A549 (cell line): ENCODE measurements at regions not wholly inside any gene's neighbourhood (a gene's known extent, or its start where the extent isn't known, plus 50 kb on each side); places are given as distances from the start of the nearest gene placed in this dataset.

ENCODE experiments used
- ATAC-seq, 2 experiments: fragments of 200-7000 bp in 1 of 2; fragments of >200 bp in 1 of 2; cut with Nextera tagmentation in 1 of 2; cut with Tn5 transposase in 1 of 2; 3 replicates each; pipeline versions ENCODE4 v1.8.0 to v1.9.1; 2018 to 2020; ENCODE audit warnings: mild to moderate bottlenecking in 1 of 2, moderate library complexity in 1 of 2
- CTCF ChIA-PET: fragments of 300-600 bp; sonication (Branson Sonifier 250); formaldehyde crosslinking; extraction: SDS; loops from one replicate; lab custom pipeline; 2021; ENCODE audit warnings: antibody characterized with exemption, inconsistent platforms; lab: Yijun Ruan, JAX
- POLR2A ChIA-PET: fragments of 350-600 bp; formaldehyde crosslinking; extraction: SDS; loops from one replicate; lab custom pipeline; 2021; ENCODE audit warnings: antibody characterized with exemption, inconsistent platforms; lab: Yijun Ruan, JAX
- DNase-seq, 2 experiments: peaks; one replicate each; pipeline versions ENCODE4 v3.0.0 to v3.0.0-alpha.2; 2011 to 2016; ENCODE audit warnings: low read depth in 1 of 2, low spot score in 1 of 2
- FAIRE-seq: peaks from 2 replicates; lab custom pipeline; 2011; peaks lifted over from hg19 to GRCh38; lab: Jason Lieb, UNC
- H3K27ac ChIP-seq, 2 experiments: fragments of >200 bp; sonication (Bioruptor Twin); formaldehyde crosslinking; 3 replicates each; pipeline ENCODE4 v1.5.1; 2016 to 2017
- H3K4me1 ChIP-seq: fragments of >200 bp; sonication (Bioruptor Twin); formaldehyde crosslinking; 3 replicates; pipeline ENCODE4 v1.6.1; 2016
- H3K4me2 ChIP-seq: fragments of >200 bp; sonication (Bioruptor Twin); formaldehyde crosslinking; 3 replicates; pipeline ENCODE4 v1.6.1; 2016
- H3K4me3 ChIP-seq: fragments of >200 bp; sonication (Bioruptor Twin); formaldehyde crosslinking; 3 replicates; pipeline ENCODE4 v1.5.1; 2016
- H3K9me3 ChIP-seq: fragments of >200 bp; sonication (Bioruptor Twin); formaldehyde crosslinking; 3 replicates; pipeline ENCODE4 v1.6.1; 2016
- CBX2 ChIP-seq: fragments of 200-600 bp; sonication (generic); IDR thresholded peaks from 2 replicates; pipeline ENCODE4 v1.6.1; 2016; ENCODE audit warnings: low read depth, mild to moderate bottlenecking, borderline replicate concordance
- CEBPB ChIP-seq, 2 experiments: fragments of >200 bp in 1 of 2; sonication (Bioruptor Twin) in 1 of 2; formaldehyde crosslinking in 1 of 2; IDR thresholded peaks; 2 replicates each; pipeline ENCODE4 v1.6.1; 2012 to 2016
- CHD2 ChIP-seq: fragments of 150-350 bp; IDR thresholded peaks from 2 replicates; pipeline ENCODE4 v1.6.1; 2014; ENCODE audit warnings: low read length; ENCODE audit not compliant: partially characterized antibody
- E2F6 ChIP-seq: IDR thresholded peaks from 2 replicates; pipeline ENCODE4 v1.6.1; 2012; ENCODE audit warnings: low read depth, borderline replicate concordance
- EHF ChIP-seq: fragments of 250-450 bp; sonication (Bioruptor Pico); IDR thresholded peaks from 2 replicates; pipeline ENCODE4 v1.5.0; 2020; ENCODE audit warnings: mild to moderate bottlenecking
- EHMT2 ChIP-seq: fragments of 200-600 bp; sonication (generic); IDR thresholded peaks from 2 replicates; pipeline ENCODE4 v1.6.1; 2016; ENCODE audit warnings: antibody characterized with exemption, low read depth, mild to moderate bottlenecking, moderate library complexity
- EP300 ChIP-seq, 2 experiments: fragments of >200 bp; sonication (Bioruptor Twin); formaldehyde crosslinking; IDR thresholded peaks; 2 replicates in 1 of 2; 3 replicates in 1 of 2; pipeline ENCODE4 v1.6.1; 2016 to 2017
- FOSB ChIP-seq: fragments of 250-450 bp; sonication (Bioruptor Pico); IDR thresholded peaks from 2 replicates; pipeline ENCODE4 v1.5.0; 2020; ENCODE audit warnings: mild to moderate bottlenecking, moderate library complexity
- FOSL2 ChIP-seq, 2 experiments: fragments of 450-650 bp in 1 of 2; fragments of >200 bp in 1 of 2; sonication (Bioruptor Twin) in 1 of 2; formaldehyde crosslinking; IDR thresholded peaks; 2 replicates each; pipeline versions ENCODE4 v1.5.0 to v1.6.1; 2016 to 2020; ENCODE audit warnings: mild to moderate bottlenecking in 1 of 2, moderate library complexity in 1 of 2
- FOXS1 ChIP-seq: fragments of 250-450 bp; sonication (Bioruptor Pico); IDR thresholded peaks from 2 replicates; pipeline ENCODE4 v1.5.0; 2020; ENCODE audit warnings: mild to moderate bottlenecking, moderate library complexity
- GATA3 ChIP-seq: IDR thresholded peaks from 2 replicates; pipeline ENCODE4 v1.6.1; 2012; ENCODE audit warnings: borderline replicate concordance
- HDAC2 ChIP-seq: fragments of 200-600 bp; sonication (generic); IDR thresholded peaks from 2 replicates; pipeline ENCODE4 v1.6.1; 2016
- HMGXB4 ChIP-seq: fragments of 250-450 bp; sonication (Bioruptor Pico); IDR thresholded peaks from 2 replicates; pipeline ENCODE4 v1.5.0; 2021; ENCODE audit warnings: mild to moderate bottlenecking, moderate library complexity, borderline replicate concordance
- HOXA7 ChIP-seq: fragments of 250-450 bp; sonication (Bioruptor Pico); IDR thresholded peaks from 2 replicates; pipeline ENCODE4 v1.5.0; 2020; ENCODE audit warnings: mild to moderate bottlenecking, moderate library complexity
- JUNB ChIP-seq: fragments of >200 bp; sonication (Bioruptor Twin); formaldehyde crosslinking; IDR thresholded peaks from 2 replicates; pipeline ENCODE4 v1.6.1; 2016
- KDM1A ChIP-seq: fragments of 200-600 bp; sonication (generic); IDR thresholded peaks from 2 replicates; pipeline ENCODE4 v1.6.1; 2016; ENCODE audit warnings: low read depth, mild to moderate bottlenecking
- KDM5A ChIP-seq: fragments of 200-600 bp; sonication (generic); IDR thresholded peaks from 2 replicates; pipeline ENCODE4 v1.6.1; 2016; ENCODE audit warnings: antibody characterized with exemption, mild to moderate bottlenecking
- MAZ ChIP-seq: fragments of 150-350 bp; IDR thresholded peaks from 2 replicates; pipeline ENCODE4 v1.6.1; 2014; ENCODE audit warnings: antibody characterized with exemption, low read depth, low read length, borderline replicate concordance
- MYC ChIP-seq: IDR thresholded peaks from 2 replicates; pipeline ENCODE4 v1.6.1; 2012; ENCODE audit warnings: mild to moderate bottlenecking, inconsistent platforms, low read length, improper control_type of control experiment, borderline replicate concordance
- NFE2L2 ChIP-seq: fragments of 150-350 bp; conservative IDR thresholded peaks from 2 replicates; pipeline ENCODE4 v1.6.1; 2014; ENCODE audit warnings: low read length
- NPAS2 ChIP-seq: fragments of 250-450 bp; sonication (Bioruptor Pico); IDR thresholded peaks from 2 replicates; pipeline ENCODE4 v1.8.0; 2022; ENCODE audit warnings: mild to moderate bottlenecking, moderate library complexity, borderline replicate concordance
- PHF8 ChIP-seq: fragments of 200-600 bp; sonication (generic); IDR thresholded peaks from 2 replicates; pipeline ENCODE4 v1.6.1; 2016; ENCODE audit warnings: low read depth, mild to moderate bottlenecking, antibody characterized with exemption, moderate library complexity, borderline replicate concordance
- POLR2AphosphoS2 ChIP-seq: conservative IDR thresholded peaks from 2 replicates; pipeline ENCODE4 v1.6.1; 2012; ENCODE audit warnings: low read length, improper control_type of control experiment, inconsistent platforms
- RAD21 ChIP-seq, 2 experiments: fragments of >200 bp in 1 of 2; sonication (Bioruptor Twin) in 1 of 2; formaldehyde crosslinking in 1 of 2; IDR thresholded peaks in 1 of 2; conservative IDR thresholded peaks in 1 of 2; 2 replicates in 1 of 2; 3 replicates in 1 of 2; pipeline ENCODE4 v1.6.1; 2012 to 2018; ENCODE audit warnings: inconsistent platforms in 1 of 2
- RCOR1 ChIP-seq: fragments of 150-350 bp; IDR thresholded peaks from 2 replicates; pipeline ENCODE4 v1.6.1; 2014; ENCODE audit warnings: antibody characterized with exemption, low read length, low read depth
- RNF2 ChIP-seq: fragments of 200-600 bp; sonication (generic); IDR thresholded peaks from 2 replicates; pipeline ENCODE4 v1.6.1; 2016; ENCODE audit warnings: low read depth, mild to moderate bottlenecking, antibody characterized with exemption, moderate library complexity, borderline replicate concordance
- SMC3 ChIP-seq: fragments of >200 bp; sonication (Bioruptor Twin); formaldehyde crosslinking; IDR thresholded peaks from 3 replicates; pipeline ENCODE4 v1.6.1; 2018; ENCODE audit warnings: inconsistent platforms
- SREBF2 ChIP-seq: fragments of 450-650 bp; IDR thresholded peaks from 2 replicates; pipeline ENCODE4 v1.6.1; 2014; ENCODE audit warnings: mild to moderate bottlenecking, moderate library complexity
- USF2 ChIP-seq: fragments of 450-650 bp; IDR thresholded peaks from 2 replicates; pipeline ENCODE4 v1.6.1; 2014; ENCODE audit warnings: antibody characterized with exemption
- ZC3H11A ChIP-seq: fragments of 450-650 bp; IDR thresholded peaks from 2 replicates; pipeline ENCODE4 v1.6.1; 2014; ENCODE audit warnings: antibody characterized with exemption, mild to moderate bottlenecking
- ZFP36 ChIP-seq: fragments of 450-650 bp; IDR thresholded peaks from 2 replicates; pipeline ENCODE4 v1.6.1; 2014; ENCODE audit warnings: borderline replicate concordance; ENCODE audit not compliant: partially characterized antibody
- ZNF302 ChIP-seq: fragments of 250-450 bp; sonication (Bioruptor Pico); IDR thresholded peaks from 2 replicates; pipeline ENCODE4 v1.9.0; 2021; ENCODE audit warnings: inconsistent platforms, mild to moderate bottlenecking, moderate library complexity
- ZSCAN20 ChIP-seq: fragments of 250-450 bp; sonication (Bioruptor Pico); IDR thresholded peaks from 2 replicates; pipeline ENCODE4 v1.8.0; 2022; ENCODE audit warnings: mild to moderate bottlenecking, moderate library complexity
- WGBS: methylation state at CpG from one replicate; pipeline ENCODE4 v1.1.6; 2017; ENCODE audit errors: missing lambda C conversion rate; 5-methylcytosine and 5-hydroxymethylcytosine counted together
- TF ChIP-seq, protein P1 (sequence below): IDR thresholded peaks from 2 replicates; pipeline ENCODE4 v1.6.1; 2012
- TF ChIP-seq, protein P2 (sequence below): fragments of >200 bp; sonication (Bioruptor Twin); formaldehyde crosslinking; IDR thresholded peaks from 3 replicates; pipeline ENCODE4 v1.6.1; 2016

GRCh38 chr13:109383683-109384082 is 402.7 kb downstream of the IRS2 start:
- ATAC-seq (no peak), FAIRE-seq (no peak), DNase-seq (no peak)
- WGBS, result 44% methylated on average over 1 of the region's 1 CpG
- no peak overlapping the region for H3K27ac ChIP-seq
- H3K4me3 ChIP-seq, result no peak overlapping the region
- no peak for TF ChIP-seq KDM5A
- TF ChIP-seq CHD2, result no peak
- TF ChIP-seq NFE2L2, result no peak
- TF ChIP-seq MYC, result no peak
- no peak for TF ChIP-seq EHMT2
- TF ChIP-seq ZC3H11A, result no peak
- TF ChIP-seq PHF8, result no peak
- no peak for TF ChIP-seq MAZ
- TF ChIP-seq, protein P1, sequence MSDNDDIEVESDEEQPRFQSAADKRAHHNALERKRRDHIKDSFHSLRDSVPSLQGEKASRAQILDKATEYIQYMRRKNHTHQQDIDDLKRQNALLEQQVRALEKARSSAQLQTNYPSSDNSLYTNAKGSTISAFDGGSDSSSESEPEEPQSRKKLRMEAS, result no peak
- TF ChIP-seq RCOR1, result no peak
- no peak for TF ChIP-seq RAD21 (conservative IDR thresholded peaks at IDR 0.05 in 1 of 2, IDR thresholded peaks at IDR 0.05 in 1 of 2)
- no peak for TF ChIP-seq ZSCAN20
- TF ChIP-seq SMC3, result no peak
- no peak for TF ChIP-seq HDAC2
- no peak for TF ChIP-seq USF2
- TF ChIP-seq FOSB (CRISPR knock-in tag), result no peak
- no peak for TF ChIP-seq HOXA7 (CRISPR knock-in tag)
- TF ChIP-seq GATA3, result no peak
- TF ChIP-seq KDM1A, result no peak
- TF ChIP-seq CBX2, result no peak
- POLR2A ChIA-PET, result no interaction called here
- no peak overlapping the region for H3K4me2 ChIP-seq
- H3K9me3 ChIP-seq, result no peaks in the 10 kb centered on the region
- H3K4me1 ChIP-seq, result no peaks in the 10 kb centered on the region
- CTCF ChIA-PET, result no interaction called here

DNA sequence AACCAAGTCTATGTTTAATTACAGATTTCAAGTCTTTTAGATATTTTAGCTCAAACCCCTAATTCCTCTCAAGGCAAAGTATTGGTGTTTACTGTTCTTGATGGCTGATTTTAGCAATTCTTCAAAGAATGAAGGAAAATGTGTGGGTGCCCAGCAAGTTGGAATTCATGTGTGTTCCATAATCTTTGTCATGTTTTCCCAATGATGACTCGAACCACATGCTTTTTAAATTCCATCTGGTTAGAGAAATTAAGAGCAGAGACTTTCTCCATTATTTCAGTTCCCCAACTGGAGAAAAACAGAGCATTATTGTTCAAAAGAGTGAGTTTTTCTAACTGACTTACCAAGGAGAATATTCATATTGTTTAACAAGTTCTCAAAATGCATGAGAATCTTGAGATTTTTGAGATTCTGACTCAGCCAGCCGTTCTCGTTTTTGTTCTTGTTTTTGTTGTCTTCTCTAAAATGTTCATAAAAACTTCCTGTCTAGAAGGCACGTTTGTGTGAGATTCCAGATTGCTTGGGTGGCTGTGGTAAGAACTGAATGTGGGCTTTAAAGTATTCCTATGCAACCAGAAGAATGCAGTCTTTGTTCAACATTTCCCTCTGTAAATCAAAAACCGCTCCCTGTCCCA is 404.7 kb downstream of the IRS2 start:
- no peak for DNase-seq
- Histone ChIP-seq H3K27ac (no peak overlapping the region), H3K4me3 (no peak overlapping the region), H3K4me1 (no peaks in the 10 kb centered on the region), H3K9me3 (no peaks in the 10 kb centered on the region), H3K4me2 (no peak overlapping the region)
- no peak for ATAC-seq
- WGBS, result 47% methylated on average over 5 of the region's 5 CpGs
- no peak for FAIRE-seq
- POLR2A ChIA-PET, result no interaction called here
- TF ChIP-seq NPAS2 (CRISPR knock-in tag), result no peak
- no peak for TF ChIP-seq RNF2
- no peak for TF ChIP-seq SMC3
- TF ChIP-seq FOXS1 (CRISPR knock-in tag), result no peak
- no peak for TF ChIP-seq HMGXB4 (CRISPR knock-in tag)
- TF ChIP-seq KDM1A, result no peak
- TF ChIP-seq EHF (CRISPR knock-in tag), result no peak
- no peak for TF ChIP-seq USF2
- no peak for TF ChIP-seq FOSL2 (IDR thresholded peaks at IDR 0.05)
- no peak for TF ChIP-seq FOSL2 (CRISPR knock-in tag; IDR thresholded peaks at IDR 0.05)
- no peak for TF ChIP-seq E2F6
- TF ChIP-seq POLR2AphosphoS2, result no peak
- TF ChIP-seq ZFP36, result no peak
- no peak for TF ChIP-seq GATA3
- TF ChIP-seq EP300 (IDR thresholded peaks at IDR 0.05), result no peak
- TF ChIP-seq SREBF2, result no peak
- TF ChIP-seq, protein P2, sequence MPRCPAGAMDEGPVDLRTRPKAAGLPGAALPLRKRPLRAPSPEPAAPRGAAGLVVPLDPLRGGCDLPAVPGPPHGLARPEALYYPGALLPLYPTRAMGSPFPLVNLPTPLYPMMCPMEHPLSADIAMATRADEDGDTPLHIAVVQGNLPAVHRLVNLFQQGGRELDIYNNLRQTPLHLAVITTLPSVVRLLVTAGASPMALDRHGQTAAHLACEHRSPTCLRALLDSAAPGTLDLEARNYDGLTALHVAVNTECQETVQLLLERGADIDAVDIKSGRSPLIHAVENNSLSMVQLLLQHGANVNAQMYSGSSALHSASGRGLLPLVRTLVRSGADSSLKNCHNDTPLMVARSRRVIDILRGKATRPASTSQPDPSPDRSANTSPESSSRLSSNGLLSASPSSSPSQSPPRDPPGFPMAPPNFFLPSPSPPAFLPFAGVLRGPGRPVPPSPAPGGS, result no peak
- TF ChIP-seq CEBPB (IDR thresholded peaks at IDR 0.05), result no peak
- TF ChIP-seq JUNB, result no peak
- no peak for TF ChIP-seq NFE2L2
- no peak for TF ChIP-seq ZNF302
- CTCF ChIA-PET, result interaction anchor here (1.3 kb wide), 1 partner anchor 10 kb away, joined by 3 read pairs; no protein-coding TSS in a partner anchor
